ENCODE measurements at regions not wholly inside any gene's neighbourhood (a gene's known extent, or its start where the extent isn't known, plus 50 kb on each side); places are given as distances from the start of the nearest gene placed in this dataset.
"Not testable (repeated sequence)": the region's sequence is repeated elsewhere in the genome, so short reads cannot be mapped to it uniquely, and the experiment has no call there.

- no peak for DNase-seq (ENCODE audit: low spot score)
These were observed 803.3 kb downstream of the DTWD2 start for GRCh38 chr5:118185018-118185417.

- no peak for DNase-seq (ENCODE audit: low spot score)
These were observed 812.2 kb downstream of the DTWD2 start for GRCh38 chr5:118176146-118176545.

DNA sequence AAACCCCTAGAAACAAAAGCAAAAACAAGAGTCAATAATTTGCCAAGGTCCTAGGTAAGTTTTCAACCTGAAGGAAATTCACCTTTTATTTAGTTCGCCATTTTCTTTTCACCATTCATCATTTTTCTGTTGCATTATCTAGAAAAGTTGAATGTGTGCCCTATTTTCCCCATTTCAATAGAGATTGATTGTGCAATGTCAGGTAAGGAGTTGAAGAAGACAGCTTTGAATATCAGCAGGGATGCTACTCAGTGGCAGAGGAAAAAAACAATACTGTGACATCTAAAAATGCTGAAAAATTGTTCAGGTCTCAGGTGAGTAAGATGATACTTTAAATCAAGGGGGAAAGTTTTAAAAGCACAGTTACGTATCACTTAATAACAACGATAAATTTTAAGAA, 813.7 kb downstream of the DTWD2 start:
- DNase-seq (ENCODE audit: low spot score), result no peak

DNA sequence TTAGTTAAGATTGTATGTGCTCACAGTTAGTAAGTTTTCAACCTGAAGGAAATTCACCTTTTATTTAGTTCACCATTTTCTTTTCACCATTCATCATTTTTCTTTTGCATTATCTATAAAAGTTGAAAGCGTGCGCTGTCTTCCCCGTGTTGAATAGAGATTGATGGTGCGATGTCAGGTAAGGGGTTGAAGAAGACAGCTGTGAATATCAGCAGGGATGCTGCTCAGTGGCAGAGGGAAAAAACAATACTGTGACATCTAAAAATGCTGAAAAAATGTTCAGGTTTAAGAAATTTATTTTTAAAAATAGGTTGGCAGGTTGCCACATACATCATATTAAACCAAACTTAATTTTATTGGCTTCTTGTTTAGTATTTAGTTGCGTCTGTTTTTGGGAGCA, 815.0 kb downstream of the DTWD2 start:
- DNase-seq (ENCODE audit: low spot score), result no peak

- no peak for DNase-seq (ENCODE audit: low spot score)
These were observed 822.7 kb downstream of the DTWD2 start for GRCh38 chr5:118165619-118166018.

DNA sequence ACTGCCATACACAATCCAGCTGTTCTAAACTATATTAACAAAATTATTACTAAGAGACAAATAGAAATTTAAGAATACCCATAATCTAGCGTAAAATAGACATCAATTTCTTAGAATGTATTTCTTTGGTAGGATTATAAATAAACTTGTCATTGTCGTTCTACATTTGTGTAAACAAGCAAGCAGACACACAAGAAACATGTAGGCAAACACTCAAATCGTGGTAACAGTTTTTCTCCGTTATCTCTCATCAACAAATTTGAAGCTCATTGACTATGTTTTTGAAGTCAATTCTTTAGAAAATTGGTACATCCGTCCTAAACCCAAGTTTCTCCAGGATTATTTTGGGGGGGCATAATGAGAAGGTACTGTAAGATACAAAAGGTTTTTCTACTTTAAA, 832.2 kb downstream of the DTWD2 start:
- no peak for DNase-seq (ENCODE audit: low spot score)

DNA sequence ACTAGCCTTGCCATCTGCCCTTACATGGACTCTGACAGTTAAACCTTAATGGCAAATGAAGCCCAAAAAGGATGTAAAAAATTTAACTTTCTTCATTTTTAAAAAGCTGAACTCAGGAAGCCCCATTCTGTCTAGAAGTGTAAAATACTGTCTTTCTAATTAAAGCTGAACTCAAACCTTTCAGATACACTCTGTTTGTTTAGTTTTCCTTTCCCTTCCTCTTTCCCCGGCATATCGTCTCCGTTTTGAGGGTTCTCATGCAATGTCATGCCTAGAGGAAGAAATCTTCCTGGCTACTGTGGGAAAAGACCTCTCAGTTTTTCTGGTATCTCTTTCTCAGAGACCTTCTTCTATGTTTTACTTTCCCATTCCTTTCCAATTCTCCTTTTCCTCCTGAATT, 841.5 kb downstream of the DTWD2 start:
- no peak for DNase-seq (ENCODE audit: low spot score)

- DNase-seq (ENCODE audit: low spot score), result no peak
These were observed 843.8 kb downstream of the DTWD2 start for GRCh38 chr5:118144540-118144939.

- DNase-seq (ENCODE audit: low spot score), result no peak
These were observed 849.0 kb downstream of the DTWD2 start for GRCh38 chr5:118139361-118139760.

GRCh38 chr5:118126159-118126558, 862.2 kb downstream of the DTWD2 start:
- no peak for DNase-seq (ENCODE audit: low spot score)

DNA sequence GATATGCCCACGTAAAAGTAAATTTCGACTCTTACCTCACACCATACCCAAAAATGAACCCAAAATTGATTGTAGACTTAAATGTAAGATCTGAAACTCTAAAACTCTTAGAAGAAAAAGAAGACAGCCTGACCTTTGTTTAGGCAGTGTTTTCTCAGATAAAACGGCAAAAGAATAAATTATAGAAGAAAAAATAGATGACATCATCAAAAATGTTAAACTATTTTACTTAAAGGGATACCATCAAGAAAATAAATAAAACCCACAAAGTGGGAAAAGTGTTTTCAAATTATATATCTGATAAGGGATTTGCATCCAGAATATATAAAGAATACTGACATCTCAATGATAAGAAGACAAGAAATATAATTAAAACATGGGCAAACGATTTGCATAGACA, 862.7 kb downstream of the DTWD2 start:
- no peak for DNase-seq (ENCODE audit: low spot score)

DNA sequence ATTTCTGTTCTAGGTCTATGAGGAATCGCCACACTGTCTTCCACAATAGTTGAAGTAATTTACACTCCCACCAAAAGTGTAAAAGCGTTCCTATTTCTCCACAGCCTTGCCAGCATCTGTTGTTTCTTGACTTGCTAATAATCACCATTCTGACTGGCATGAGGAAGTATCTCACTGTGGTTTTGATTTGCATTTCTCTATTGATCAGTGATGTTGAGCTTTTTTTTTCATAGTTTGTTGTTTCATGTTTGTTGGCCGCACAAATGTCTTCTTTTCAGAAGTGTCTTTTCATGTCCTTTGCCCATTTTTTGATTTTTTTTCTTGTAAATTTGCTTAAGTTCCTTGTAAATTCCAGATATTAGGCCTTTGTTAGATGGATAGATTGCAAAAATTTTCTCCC, 867.1 kb downstream of the DTWD2 start:
- DNase-seq (ENCODE audit: low spot score), result no peak

- no peak for DNase-seq (ENCODE audit: low spot score)
These were observed 872.6 kb downstream of the DTWD2 start for GRCh38 chr5:118115791-118116190.

- no peak for DNase-seq (ENCODE audit: low spot score)
These were observed 876.4 kb downstream of the DTWD2 start for GRCh38 chr5:118111956-118112355.

- DNase-seq (ENCODE audit: low spot score), result not testable (repeated sequence)
These were observed 881.1 kb downstream of the DTWD2 start for GRCh38 chr5:118107246-118107645.

DNA sequence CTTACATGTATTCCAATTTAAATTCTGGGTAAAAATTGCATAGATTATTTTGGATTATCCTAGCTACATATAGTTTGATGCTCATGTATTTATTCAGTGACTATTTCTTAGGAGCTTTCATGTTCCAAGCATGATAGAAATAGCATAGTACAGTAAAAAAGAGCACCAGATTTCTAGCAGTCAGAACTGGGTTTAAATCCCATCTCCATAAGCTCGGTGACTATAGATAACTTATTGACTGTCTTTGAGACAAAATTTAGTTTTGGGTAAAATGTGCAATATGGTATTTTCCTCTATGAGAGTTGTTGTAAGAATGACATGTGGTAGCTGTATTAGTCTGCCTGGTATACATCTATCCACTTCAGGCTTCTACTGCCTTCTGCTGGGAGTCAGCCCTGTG, 889.6 kb downstream of the DTWD2 start:
- DNase-seq (ENCODE audit: low spot score), result no peak

DNA sequence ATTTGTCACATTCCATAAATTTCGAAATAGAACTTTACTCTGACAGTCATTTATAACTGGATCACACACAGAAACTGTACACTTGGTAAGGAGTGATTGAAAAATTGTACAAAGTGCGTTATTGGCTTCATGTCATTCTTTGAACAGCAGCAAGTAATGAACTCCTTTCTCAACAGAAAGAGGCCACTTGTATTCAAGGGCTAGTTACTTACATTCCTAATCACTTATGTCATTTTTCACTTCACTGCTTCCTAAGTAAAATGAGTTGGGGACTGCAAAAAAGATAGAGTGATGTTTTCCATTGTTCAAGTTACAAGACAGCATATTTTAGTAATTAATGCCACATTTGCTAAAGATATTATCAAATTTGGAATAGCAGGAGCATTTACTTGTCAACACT, 893.2 kb downstream of the DTWD2 start:
- no peak for DNase-seq (ENCODE audit: low spot score)

GRCh38 chr5:118088448-118088847, 899.9 kb downstream of the DTWD2 start:
- DNase-seq (ENCODE audit: low spot score), result no peak

GRCh38 chr5:118076490-118076889, 911.9 kb downstream of the DTWD2 start:
- no peak for DNase-seq (ENCODE audit: low spot score)

GRCh38 chr5:118070041-118070440, 918.3 kb downstream of the DTWD2 start:
- DNase-seq (ENCODE audit: low spot score), result no peak

GRCh38 chr5:118069452-118069851, 918.9 kb downstream of the DTWD2 start:
- DNase-seq (ENCODE audit: low spot score), result no peak

DNA sequence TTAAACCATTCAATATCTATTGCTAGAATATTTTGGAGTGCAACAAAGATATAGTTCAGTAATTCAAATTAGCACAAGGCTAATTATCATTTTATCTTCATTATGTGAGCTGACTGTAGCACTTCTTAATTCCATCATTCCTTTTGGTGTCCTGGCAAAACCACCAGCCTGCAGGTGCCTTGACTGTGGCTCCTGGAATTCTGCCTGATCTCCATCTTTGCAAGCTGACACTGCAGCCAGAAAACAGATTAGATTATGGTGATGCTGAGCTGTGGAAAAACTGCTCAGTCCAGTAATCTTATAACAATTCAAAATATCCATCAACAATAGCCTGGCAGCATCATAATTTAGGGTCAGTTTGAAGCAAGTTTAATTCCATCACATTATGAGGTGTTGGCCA, 919.5 kb downstream of the DTWD2 start:
- DNase-seq (ENCODE audit: low spot score), result no peak

DNA sequence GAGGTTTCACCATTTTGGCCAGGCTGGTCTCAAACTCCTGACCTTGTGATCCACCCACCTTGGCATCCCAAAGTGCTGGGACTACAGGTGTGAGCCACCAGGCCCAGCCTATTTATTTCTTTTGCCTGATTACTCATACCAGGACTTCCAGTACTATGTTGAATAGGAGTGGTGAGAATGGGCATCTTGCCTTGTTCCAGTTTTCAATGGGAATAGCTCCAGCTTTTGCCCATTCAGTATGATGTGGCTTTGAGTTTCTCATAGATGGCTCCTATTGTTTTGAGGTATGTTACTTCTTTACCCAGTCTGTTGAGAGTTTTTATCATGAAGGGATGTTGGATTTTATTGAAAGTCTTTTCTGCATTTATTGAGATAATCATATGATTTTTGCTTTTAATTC, 924.5 kb downstream of the DTWD2 start:
- not testable (repeated sequence) for DNase-seq (ENCODE audit: low spot score)

DNA sequence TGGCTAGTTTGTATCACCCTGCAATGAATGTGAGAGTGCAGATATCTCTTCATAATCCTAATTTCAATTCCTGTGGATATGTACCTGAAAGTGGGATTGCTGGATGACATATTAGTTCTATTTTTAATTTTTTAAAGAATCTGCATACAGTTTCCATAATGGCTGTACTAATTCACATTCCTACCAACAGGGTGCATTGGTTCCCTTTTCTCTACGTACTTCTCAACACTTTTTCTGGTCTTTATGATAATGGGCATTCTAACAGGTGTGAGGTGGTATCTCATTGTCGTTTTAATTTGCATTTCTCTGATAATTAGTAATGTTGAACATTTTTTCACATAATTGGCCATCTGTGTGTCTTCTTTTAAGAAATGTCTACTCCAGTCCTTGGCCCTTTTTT, 927.5 kb downstream of the DTWD2 start:
- DNase-seq (ENCODE audit: low spot score), result no peak

DNA sequence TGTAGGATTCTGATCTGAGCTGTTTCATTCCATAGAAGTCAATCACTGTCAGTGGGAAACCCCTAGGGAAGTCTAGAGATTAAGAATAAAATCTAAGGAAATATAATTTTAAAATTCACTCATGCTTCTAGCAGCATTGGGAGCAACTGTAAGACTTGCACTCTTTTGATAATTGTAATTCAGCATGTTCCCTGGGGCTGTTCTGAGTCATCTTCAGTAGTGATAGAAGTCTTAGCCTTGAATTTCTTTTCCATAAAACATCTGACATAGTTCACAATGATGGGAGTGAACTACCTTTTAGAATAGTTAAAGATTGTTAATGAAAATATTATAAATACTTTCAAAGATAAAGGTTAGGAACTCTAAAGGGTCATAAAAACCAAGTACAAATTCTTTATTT, 935.8 kb downstream of the DTWD2 start:
- no peak for DNase-seq (ENCODE audit: low spot score)

Data from hematopoietic multipotent progenitor cell treated with erythropoietin and hydrocortisone succinate and interleukin-3 and kit ligand, for 17 days (in vitro differentiated cells).